PFSK-1 (cell line): ENCODE measurements at regions not wholly inside any gene's neighbourhood (a gene's known extent, or its start where the extent isn't known, plus 50 kb on each side); places are given as distances from the start of the nearest gene placed in this dataset.

Experiments used
- FOXP2 ChIP-seq: optimal IDR thresholded peaks from 2 replicates; pipeline ENCODE3; 2011; ENCODE audit warnings: borderline replicate concordance, control low read depth, inconsistent platforms; ENCODE audit not compliant: insufficient read depth; ENCODE audit errors: extremely low read length, extremely low read depth
- POLR2AphosphoS5 ChIP-seq: IDR thresholded peaks from 2 replicates; pipeline ENCODE4 v1.6.1; 2012; ENCODE audit warnings: low read depth, mild to moderate bottlenecking, control low read depth, low read length, moderate library complexity
- REST ChIP-seq, 2 experiments: IDR thresholded peaks; 2 replicates each; pipeline versions ENCODE4 v1.6.1 to v1.8.0; 2011 to 2012; ENCODE audit warnings: low read depth in 2 of 2, low read length in 2 of 2, control low read depth in 1 of 2, inconsistent platforms in 1 of 2, mild to moderate bottlenecking in 1 of 2, moderate library complexity in 1 of 2; ENCODE audit not compliant: insufficient read depth in 1 of 2
- SIN3A ChIP-seq: IDR thresholded peaks from 2 replicates; pipeline ENCODE4 v1.6.1; 2012; ENCODE audit warnings: mild to moderate bottlenecking, low read length, moderate library complexity, borderline replicate concordance; ENCODE audit not compliant: insufficient read depth
- TAF1 ChIP-seq: IDR thresholded peaks from 2 replicates; pipeline ENCODE4 v1.6.1; 2012; ENCODE audit warnings: low read length, control low read depth, borderline replicate concordance; ENCODE audit not compliant: insufficient read depth

GRCh38 chr6:147909640-147910039, 401.1 kb downstream of the SAMD5 start:
- no peak for TF ChIP-seq SIN3A
- TF ChIP-seq FOXP2: no peak
- TF ChIP-seq REST (IDR thresholded peaks at IDR 0.05; ENCODE audit: insufficient read depth in 1 of 2, low read depth in 2 of 2, low read length in 2 of 2): no peak
- no peak for TF ChIP-seq POLR2AphosphoS5
- TF ChIP-seq TAF1: no peak

- no peak for TF ChIP-seq SIN3A
- no peak for TF ChIP-seq TAF1
- no peak for TF ChIP-seq REST (IDR thresholded peaks at IDR 0.05; ENCODE audit: insufficient read depth in 1 of 2, low read depth in 2 of 2, low read length in 2 of 2)
- TF ChIP-seq FOXP2: no peak
- TF ChIP-seq POLR2AphosphoS5: no peak
Measured at GRCh38 chr6:147910281-147910680, 401.8 kb downstream of the SAMD5 start.

- TF ChIP-seq FOXP2: no peak
- no peak for TF ChIP-seq REST (IDR thresholded peaks at IDR 0.05; ENCODE audit: insufficient read depth in 1 of 2, low read depth in 2 of 2, low read length in 2 of 2)
- no peak for TF ChIP-seq SIN3A
- no peak for TF ChIP-seq TAF1
- no peak for TF ChIP-seq POLR2AphosphoS5
Measured at GRCh38 chr6:147911057-147911456, 402.6 kb downstream of the SAMD5 start.

- no peak for TF ChIP-seq REST (IDR thresholded peaks at IDR 0.05; ENCODE audit: insufficient read depth in 1 of 2, low read depth in 2 of 2, low read length in 2 of 2)
Measured at GRCh38 chr6:147911686-147912085, 403.2 kb downstream of the SAMD5 start.

GRCh38 chr6:147922799-147923198, 414.3 kb downstream of the SAMD5 start:
- TF ChIP-seq SIN3A (no peak), REST (IDR thresholded peaks at IDR 0.05; ENCODE audit: insufficient read depth in 1 of 2, low read depth in 2 of 2, low read length in 2 of 2) (no peak), TAF1 (no peak), POLR2AphosphoS5 (no peak), FOXP2 (no peak)
